Activated naive CD4-positive, alpha-beta T cell treated with Interleukin-2 at 50 U/mL for 16 hours (primary cell): ENCODE measurements at regions not wholly inside any gene's neighbourhood (a gene's known extent, or its start where the extent isn't known, plus 50 kb on each side); places are given as distances from the start of the nearest gene placed in this dataset.
"Not testable (repeated sequence)": the region's sequence is repeated elsewhere in the genome, so short reads cannot be mapped to it uniquely, and the experiment has no call there.

Source experiments
- DNase-seq: peaks from one replicate; pipeline ENCODE4 v3.0.0-alpha.2; 2020

- DNase-seq = no peak
Measured at GRCh38 chr22:22717664-22718063, 73.2 kb downstream of the GGTLC2 start.

GRCh38 chr22:22720201-22720723 lies 75.8 kb downstream of the GGTLC2 start:
- peak; percentile 40 for DNase-seq

- no peak for DNase-seq
Measured at GRCh38 chr22:22720724-22721261, 76.4 kb downstream of the GGTLC2 start.

- DNase-seq = peak; percentile 71
Measured at GRCh38 chr22:22721681-22722354, 77.4 kb downstream of the GGTLC2 start.

- DNase-seq = no peak
Measured at GRCh38 chr22:22728382-22728781, 84.0 kb downstream of the GGTLC2 start.

GRCh38 chr22:22730655-22731373 lies 86.4 kb downstream of the GGTLC2 start:
- no peak for DNase-seq

- DNase-seq = no peak
Measured at GRCh38 chr22:22731374-22731676, 86.9 kb downstream of the GGTLC2 start.

GRCh38 chr22:22733006-22733405 lies 88.6 kb downstream of the GGTLC2 start:
- DNase-seq = not testable (repeated sequence)

- no peak for DNase-seq
Measured at GRCh38 chr22:22733881-22734373, 89.5 kb downstream of the GGTLC2 start.

GRCh38 chr22:22734395-22735272 lies 90.2 kb downstream of the GGTLC2 start:
- not testable (repeated sequence) for DNase-seq

- DNase-seq = not testable (repeated sequence)
Measured at GRCh38 chr22:22735276-22735675, 90.9 kb downstream of the GGTLC2 start.

- no peak for DNase-seq
Measured at GRCh38 chr22:22735695-22736611, 91.5 kb downstream of the GGTLC2 start.

GRCh38 chr22:22737590-22737989 lies 93.2 kb downstream of the GGTLC2 start:
- DNase-seq = no peak

- DNase-seq = no peak
Measured at GRCh38 chr22:22738959-22739585, 94.7 kb downstream of the GGTLC2 start.

GRCh38 chr22:22740560-22741276 lies 96.3 kb downstream of the GGTLC2 start:
- no peak for DNase-seq

GRCh38 chr22:22741843-22742242 lies 97.4 kb downstream of the GGTLC2 start:
- DNase-seq = no peak

- no peak for DNase-seq
Measured at GRCh38 chr22:22742641-22743040, 98.2 kb downstream of the GGTLC2 start.

- DNase-seq = no peak
Measured at GRCh38 chr22:22743128-22743760, 98.8 kb downstream of the GGTLC2 start.

GRCh38 chr22:22744412-22745224 lies 100.2 kb downstream of the GGTLC2 start:
- DNase-seq = no peak
